Stimulated activated memory B cell treated with anti-CD40 and anti-IgM and Interleukin-4, amounts not matched to agents 10 μg/mL and 1 μg/mL and 100 μg/mL, for 72 hours (primary cell): ENCODE measurements at regions not wholly inside any gene's neighbourhood (a gene's known extent, or its start where the extent isn't known, plus 50 kb on each side); places are given as distances from the start of the nearest gene placed in this dataset.
A peak's percentile ranks its signal among the peaks of the same experiment; 100 is the strongest.

Experiments used
- ATAC-seq: fragments of 150-1000 bp; cut with Tn5 transposase; 2 replicates; pipeline ENCODE4 v1.10.0; 2021
- H3K27ac Mint-ChIP-seq: one replicate; pipeline ENCODE4 v1.8.0; 2022; ENCODE audit warnings: mild to moderate bottlenecking, mixed read lengths
- H3K27me3 Mint-ChIP-seq: one replicate; pipeline ENCODE4 v1.8.0; 2022; ENCODE audit warnings: mixed read lengths
- H3K36me3 Mint-ChIP-seq: one replicate; pipeline ENCODE4 v1.8.0; 2022; ENCODE audit warnings: mixed read lengths
- H3K4me1 Mint-ChIP-seq: one replicate; pipeline ENCODE4 v1.8.0; 2022; ENCODE audit warnings: mixed read lengths
- H3K4me3 Mint-ChIP-seq: one replicate; pipeline ENCODE4 v1.8.0; 2022; ENCODE audit warnings: mild to moderate bottlenecking, moderate library complexity, mixed read lengths
- H3K9me3 Mint-ChIP-seq: one replicate; pipeline ENCODE4 v1.8.0; 2022; ENCODE audit warnings: mixed read lengths

- Mint-ChIP-seq H3K4me1 (peaks cover 20% of the 10 kb centered on the region), H3K9me3 (no peaks in the 10 kb centered on the region), H3K27me3 (peaks cover 18% of the 10 kb centered on the region), H3K27ac (peak overlapping the region; percentile 56), H3K36me3 (no peaks in the 10 kb centered on the region), H3K4me3 (no peak overlapping the region)
- ATAC-seq, result no peak
Observed at GRCh38 chr16:79769270-79769927, 168.9 kb upstream of the MAF start.

- Mint-ChIP-seq H3K36me3 (no peaks in the 10 kb centered on the region), H3K4me3 (no peak overlapping the region), H3K4me1 (peaks cover 20% of the 10 kb centered on the region), H3K9me3 (no peaks in the 10 kb centered on the region), H3K27me3 (peaks cover 18% of the 10 kb centered on the region), H3K27ac (no peak overlapping the region)
- ATAC-seq, result no peak
Observed at GRCh38 chr16:79768276-79768970, 167.9 kb upstream of the MAF start.

GRCh38 chr16:79767421-79768275 lies 167.1 kb upstream of the MAF start:
- H3K4me1 Mint-ChIP-seq, result peaks cover 20% of the 10 kb centered on the region
- ATAC-seq, result no peak
- H3K9me3 Mint-ChIP-seq, result no peaks in the 10 kb centered on the region
- peaks cover 18% of the 10 kb centered on the region for H3K27me3 Mint-ChIP-seq
- no peak overlapping the region for H3K4me3 Mint-ChIP-seq
- no peaks in the 10 kb centered on the region for H3K36me3 Mint-ChIP-seq
- H3K27ac Mint-ChIP-seq, result no peak overlapping the region

- no peak overlapping the region for H3K4me3 Mint-ChIP-seq
- no peak for ATAC-seq
Observed at GRCh38 chr16:79765901-79766394, 165.4 kb upstream of the MAF start.

GRCh38 chr16:79765431-79765830 lies 164.9 kb upstream of the MAF start:
- ATAC-seq, result no peak
- H3K27ac Mint-ChIP-seq, result no peak overlapping the region
- H3K9me3 Mint-ChIP-seq, result no peaks in the 10 kb centered on the region
- peaks cover 12% of the 10 kb centered on the region for H3K4me1 Mint-ChIP-seq
- H3K27me3 Mint-ChIP-seq, result peaks cover 9% of the 10 kb centered on the region
- no peak overlapping the region for H3K4me3 Mint-ChIP-seq
- no peaks in the 10 kb centered on the region for H3K36me3 Mint-ChIP-seq

More at GRCh38 chr16:79765901-79766394, 165.4 kb upstream of the MAF start:
- peaks cover 14% of the 10 kb centered on the region for H3K27me3 Mint-ChIP-seq
- H3K9me3 Mint-ChIP-seq, result no peaks in the 10 kb centered on the region
- no peak overlapping the region for H3K27ac Mint-ChIP-seq
- H3K4me1 Mint-ChIP-seq, result peaks cover 17% of the 10 kb centered on the region
- no peaks in the 10 kb centered on the region for H3K36me3 Mint-ChIP-seq

- Mint-ChIP-seq H3K27me3 (peaks cover under 1% of the 10 kb centered on the region), H3K36me3 (no peaks in the 10 kb centered on the region), H3K27ac (no peak overlapping the region), H3K4me1 (peaks cover 5% of the 10 kb centered on the region), H3K4me3 (no peak overlapping the region), H3K9me3 (no peaks in the 10 kb centered on the region)
- no peak for ATAC-seq
Observed at GRCh38 chr16:79764415-79765110, 164.0 kb upstream of the MAF start.

- Mint-ChIP-seq H3K27me3 (no peaks in the 10 kb centered on the region), H3K36me3 (no peaks in the 10 kb centered on the region), H3K4me3 (no peak overlapping the region), H3K4me1 (no peaks in the 10 kb centered on the region), H3K27ac (no peak overlapping the region), H3K9me3 (no peaks in the 10 kb centered on the region)
- no peak for ATAC-seq
Observed at GRCh38 chr16:79762217-79762616, 161.7 kb upstream of the MAF start.

GRCh38 chr16:79758615-79759346 lies 158.2 kb upstream of the MAF start:
- H3K36me3 Mint-ChIP-seq, result no peaks in the 10 kb centered on the region
- H3K27me3 Mint-ChIP-seq, result peaks cover 14% of the 10 kb centered on the region
- H3K27ac Mint-ChIP-seq, result no peak overlapping the region
- peaks cover 3% of the 10 kb centered on the region for H3K9me3 Mint-ChIP-seq
- ATAC-seq, result no peak
- H3K4me3 Mint-ChIP-seq, result no peak overlapping the region
- no peaks in the 10 kb centered on the region for H3K4me1 Mint-ChIP-seq

- ATAC-seq, result no peak
- peaks cover 14% of the 10 kb centered on the region for H3K27me3 Mint-ChIP-seq
- H3K9me3 Mint-ChIP-seq, result peaks cover 3% of the 10 kb centered on the region
- H3K27ac Mint-ChIP-seq, result no peak overlapping the region
- no peaks in the 10 kb centered on the region for H3K36me3 Mint-ChIP-seq
- no peak overlapping the region for H3K4me3 Mint-ChIP-seq
- no peaks in the 10 kb centered on the region for H3K4me1 Mint-ChIP-seq
Observed at GRCh38 chr16:79757968-79758367, 157.4 kb upstream of the MAF start.

- ATAC-seq, result no peak
- Mint-ChIP-seq H3K4me1 (no peaks in the 10 kb centered on the region), H3K4me3 (no peak overlapping the region), H3K27ac (no peak overlapping the region), H3K9me3 (peaks cover 3% of the 10 kb centered on the region), H3K27me3 (peaks cover 14% of the 10 kb centered on the region), H3K36me3 (no peaks in the 10 kb centered on the region)
Observed at GRCh38 chr16:79757163-79757562, 156.6 kb upstream of the MAF start.

- ATAC-seq, result no peak
- no peaks in the 10 kb centered on the region for H3K36me3 Mint-ChIP-seq
- no peak overlapping the region for H3K27ac Mint-ChIP-seq
- peaks cover 14% of the 10 kb centered on the region for H3K27me3 Mint-ChIP-seq
- no peak overlapping the region for H3K4me3 Mint-ChIP-seq
- H3K4me1 Mint-ChIP-seq, result no peaks in the 10 kb centered on the region
- peaks cover 6% of the 10 kb centered on the region for H3K9me3 Mint-ChIP-seq
Observed at GRCh38 chr16:79756571-79756970, 156.0 kb upstream of the MAF start.

- no peaks in the 10 kb centered on the region for H3K4me1 Mint-ChIP-seq
- no peak for ATAC-seq
- no peak overlapping the region for H3K27ac Mint-ChIP-seq
- H3K27me3 Mint-ChIP-seq, result peaks cover 14% of the 10 kb centered on the region
- no peak overlapping the region for H3K4me3 Mint-ChIP-seq
- no peaks in the 10 kb centered on the region for H3K36me3 Mint-ChIP-seq
- H3K9me3 Mint-ChIP-seq, result peaks cover 9% of the 10 kb centered on the region
Observed at GRCh38 chr16:79754501-79754900, 154.0 kb upstream of the MAF start.

GRCh38 chr16:79754081-79754480 lies 153.5 kb upstream of the MAF start:
- no peaks in the 10 kb centered on the region for H3K4me1 Mint-ChIP-seq
- no peak overlapping the region for H3K4me3 Mint-ChIP-seq
- H3K27ac Mint-ChIP-seq, result no peak overlapping the region
- peaks cover 14% of the 10 kb centered on the region for H3K27me3 Mint-ChIP-seq
- peaks cover 13% of the 10 kb centered on the region for H3K9me3 Mint-ChIP-seq
- no peak for ATAC-seq
- H3K36me3 Mint-ChIP-seq, result no peaks in the 10 kb centered on the region

GRCh38 chr16:79753286-79753685 lies 152.7 kb upstream of the MAF start:
- no peaks in the 10 kb centered on the region for H3K36me3 Mint-ChIP-seq
- H3K4me1 Mint-ChIP-seq, result no peaks in the 10 kb centered on the region
- peaks cover 14% of the 10 kb centered on the region for H3K27me3 Mint-ChIP-seq
- no peak for ATAC-seq
- H3K9me3 Mint-ChIP-seq, result peaks cover 13% of the 10 kb centered on the region
- no peak overlapping the region for H3K4me3 Mint-ChIP-seq
- H3K27ac Mint-ChIP-seq, result no peak overlapping the region
